Prostate gland (tissue), 2 donors: ENCODE measurements at regions not wholly inside any gene's neighbourhood (a gene's known extent, or its start where the extent isn't known, plus 50 kb on each side); places are given as distances from the start of the nearest gene placed in this dataset.

Source experiments
- DNase-seq: peaks from one replicate; pipeline ENCODE4 v3.0.0-alpha.2; 2019; ENCODE audit warnings: low spot score
- H3K27ac ChIP-seq, 2 donors: fragments of 200-600 bp; sonication (generic); 2 replicates each; pipeline ENCODE4 v1.5.1; 2017 to 2019
- H3K27me3 ChIP-seq: fragments of 200-600 bp; sonication (generic); replicated peaks from 2 replicates; pipeline ENCODE4 v1.5.1; 2019; ENCODE audit not compliant: insufficient read depth
- H3K36me3 ChIP-seq, 2 donors: fragments of 200-600 bp; sonication (generic); 1 replicate in 1 of 2; 2 replicates in 1 of 2; pipeline versions ENCODE4 v1.5.1 to v1.8.1; 2017 to 2019
- H3K4me1 ChIP-seq: fragments of 200-600 bp; sonication (generic); replicated peaks from 2 replicates; pipeline ENCODE4 v1.5.1; 2019
- H3K4me3 ChIP-seq, 2 donors: fragments of 200-600 bp; sonication (generic); 2 replicates each; pipeline ENCODE4 v1.5.1; 2017 to 2019
- H3K9me3 ChIP-seq: fragments of 200-600 bp; sonication (generic); 2 replicates; pipeline ENCODE4 v1.5.1; 2017
- POLR2A ChIP-seq: fragments of 450-650 bp; IDR thresholded peaks from one replicate; pipeline ENCODE4 v1.6.1; 2016; ENCODE audit warnings: antibody characterized with exemption, mild to moderate bottlenecking
- POLR2AphosphoS5 ChIP-seq: sonication (generic); formaldehyde crosslinking; IDR thresholded peaks from one replicate; pipeline ENCODE4 v1.6.1; 2017; ENCODE audit warnings: antibody characterized with exemption
- WGBS: methylation state at CpG from one replicate; pipeline ENCODE4 v1.1.5; 2018; 5-methylcytosine and 5-hydroxymethylcytosine counted together
- intact Hi-C: fragments of 100-400 bp; cut with DNase I; formaldehyde crosslinking; loops from one replicate; pipeline ENCODE4 v1.14.2; 2022
- TF ChIP-seq, protein P1 (sequence below), 4 experiments: fragments of 200-600 bp in 2 of 4; fragments of 450-650 bp in 2 of 4; sonication (generic) in 2 of 4; IDR thresholded peaks; 1 replicate in 3 of 4; 2 replicates in 1 of 4; pipeline ENCODE4 v1.5.1; 2016 to 2019; ENCODE audit warnings: antibody characterized with exemption in 4 of 4, mild to moderate bottlenecking in 2 of 4, moderate library complexity in 2 of 4

DNA sequence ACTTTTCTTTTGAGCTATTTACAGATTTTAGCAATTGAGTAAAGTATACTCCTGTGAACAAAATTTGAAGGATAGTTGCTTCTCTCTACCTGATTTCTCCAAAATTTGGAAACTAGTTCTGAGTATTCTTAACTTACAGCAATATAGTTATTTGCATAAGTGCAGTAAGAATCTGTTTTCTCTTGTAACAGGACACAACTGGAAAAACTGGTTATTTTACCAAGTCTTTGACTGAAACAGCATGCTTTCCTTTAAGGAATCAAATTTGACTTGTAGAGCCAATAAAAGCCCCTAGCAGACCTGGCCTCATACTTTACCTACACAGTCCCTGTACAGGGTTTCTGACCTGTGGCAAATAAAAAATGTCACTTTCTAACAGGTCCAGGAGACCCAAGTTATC is 301.9 kb upstream of the POU5F2 start:
- no peaks in the 10 kb centered on the region for H3K9me3 ChIP-seq
- DNase-seq = no peak
- H3K27me3 ChIP-seq = no peaks in the 10 kb centered on the region
- intact Hi-C loops = no loop called here
- H3K36me3 ChIP-seq = no peaks in the 10 kb centered on the region
- no peak overlapping the region for H3K4me3 ChIP-seq
- TF ChIP-seq, protein P1, sequence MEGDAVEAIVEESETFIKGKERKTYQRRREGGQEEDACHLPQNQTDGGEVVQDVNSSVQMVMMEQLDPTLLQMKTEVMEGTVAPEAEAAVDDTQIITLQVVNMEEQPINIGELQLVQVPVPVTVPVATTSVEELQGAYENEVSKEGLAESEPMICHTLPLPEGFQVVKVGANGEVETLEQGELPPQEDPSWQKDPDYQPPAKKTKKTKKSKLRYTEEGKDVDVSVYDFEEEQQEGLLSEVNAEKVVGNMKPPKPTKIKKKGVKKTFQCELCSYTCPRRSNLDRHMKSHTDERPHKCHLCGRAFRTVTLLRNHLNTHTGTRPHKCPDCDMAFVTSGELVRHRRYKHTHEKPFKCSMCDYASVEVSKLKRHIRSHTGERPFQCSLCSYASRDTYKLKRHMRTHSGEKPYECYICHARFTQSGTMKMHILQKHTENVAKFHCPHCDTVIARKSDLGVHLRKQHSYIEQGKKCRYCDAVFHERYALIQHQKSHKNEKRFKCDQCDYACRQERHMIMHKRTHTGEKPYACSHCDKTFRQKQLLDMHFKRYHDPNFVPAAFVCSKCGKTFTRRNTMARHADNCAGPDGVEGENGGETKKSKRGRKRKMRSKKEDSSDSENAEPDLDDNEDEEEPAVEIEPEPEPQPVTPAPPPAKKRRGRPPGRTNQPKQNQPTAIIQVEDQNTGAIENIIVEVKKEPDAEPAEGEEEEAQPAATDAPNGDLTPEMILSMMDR (IDR thresholded peaks at IDR 0.05) = no peak
- TF ChIP-seq POLR2AphosphoS5 (no peak), POLR2A (no peak)
- no peak overlapping the region for H3K27ac ChIP-seq
- H3K4me1 ChIP-seq = no peaks in the 10 kb centered on the region

DNA sequence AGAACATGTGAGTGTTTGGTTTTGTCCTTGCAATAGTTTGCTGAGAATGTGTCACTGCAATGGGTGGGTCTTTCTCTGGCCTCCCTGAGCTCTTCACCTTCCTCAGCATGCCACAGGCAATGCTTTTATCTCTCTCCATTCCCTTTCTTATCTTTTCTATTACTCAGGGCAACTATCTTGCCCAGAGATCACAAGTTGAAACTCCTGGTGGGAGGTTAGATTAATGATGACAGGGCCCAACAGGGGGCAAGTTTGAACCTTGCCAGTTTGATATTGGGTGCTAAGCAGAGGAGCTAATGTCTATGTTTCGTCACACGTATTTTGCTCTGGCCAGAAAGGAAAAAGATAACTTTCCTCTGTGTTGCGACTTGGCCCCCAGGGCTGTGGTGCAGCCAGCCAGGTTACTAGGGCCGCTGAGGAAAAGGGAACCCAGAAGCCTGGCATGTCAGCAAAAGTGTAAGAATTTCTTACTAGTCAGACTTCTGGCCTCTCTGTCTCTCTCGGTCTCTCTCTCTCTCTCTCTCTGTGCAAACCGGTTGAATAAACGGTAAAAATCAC is 299.3 kb upstream of the POU5F2 start:
- Histone ChIP-seq H3K9me3 (no peaks in the 10 kb centered on the region), H3K27ac (no peak overlapping the region), H3K4me1 (no peaks in the 10 kb centered on the region), H3K4me3 (no peak overlapping the region), H3K36me3 (no peaks in the 10 kb centered on the region), H3K27me3 (no peaks in the 10 kb centered on the region)
- intact Hi-C loops = no loop called here
- 84% methylated on average over 7 of the region's 7 CpGs for WGBS
- no peak for TF ChIP-seq POLR2AphosphoS5
- TF ChIP-seq, protein P1 (IDR thresholded peaks at IDR 0.05) = no peak
- no peak for TF ChIP-seq POLR2A
- DNase-seq = no peak

DNA sequence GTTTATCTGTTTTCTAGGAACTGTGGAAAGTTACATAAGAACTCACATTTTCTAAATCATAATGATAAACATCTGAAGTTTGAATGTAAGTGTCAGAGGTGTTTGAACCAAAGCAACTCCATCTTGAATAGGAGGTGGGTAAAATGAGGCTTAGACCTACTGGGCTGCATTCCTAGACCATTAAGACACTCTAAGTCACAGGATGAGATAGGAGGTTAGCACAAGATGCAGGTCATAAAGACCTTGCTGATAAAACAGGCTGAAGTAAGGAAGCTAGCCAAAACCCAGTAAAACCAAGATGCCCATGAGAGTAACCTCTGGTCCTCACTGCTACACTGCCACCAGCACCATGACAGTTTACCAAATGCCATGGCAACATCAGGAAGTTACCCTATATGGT is 297.7 kb upstream of the POU5F2 start:
- Histone ChIP-seq H3K4me3 (no peak overlapping the region), H3K4me1 (no peaks in the 10 kb centered on the region), H3K27ac (no peak overlapping the region), H3K27me3 (no peaks in the 10 kb centered on the region), H3K9me3 (no peaks in the 10 kb centered on the region), H3K36me3 (no peaks in the 10 kb centered on the region)
- DNase-seq = no peak
- intact Hi-C loops = no loop called here
- TF ChIP-seq, protein P1 (IDR thresholded peaks at IDR 0.05) = no peak
- no peak for TF ChIP-seq POLR2AphosphoS5
- TF ChIP-seq POLR2A = no peak

DNA sequence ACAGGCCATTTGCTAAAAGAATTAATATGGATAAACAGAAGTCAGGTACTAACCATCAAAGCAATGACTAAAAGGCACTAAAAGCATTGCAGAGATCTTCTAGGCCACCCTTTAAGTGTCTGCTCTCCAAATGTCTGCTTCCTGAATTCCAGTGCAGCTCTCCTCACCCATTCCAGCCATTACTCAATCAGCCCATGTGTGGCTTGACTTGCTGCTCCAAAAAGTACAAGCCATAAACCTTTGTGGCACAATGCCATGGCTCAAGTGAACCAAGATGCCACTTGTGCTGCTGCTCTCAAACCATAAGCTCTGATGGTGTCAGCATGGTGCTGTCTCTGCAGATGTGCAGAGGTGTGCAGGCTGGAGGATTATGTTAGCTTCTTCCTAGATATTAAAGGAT is 290.2 kb upstream of the POU5F2 start:
- no peak for DNase-seq
- H3K36me3 ChIP-seq = no peaks in the 10 kb centered on the region
- intact Hi-C loops = no loop called here

DNA sequence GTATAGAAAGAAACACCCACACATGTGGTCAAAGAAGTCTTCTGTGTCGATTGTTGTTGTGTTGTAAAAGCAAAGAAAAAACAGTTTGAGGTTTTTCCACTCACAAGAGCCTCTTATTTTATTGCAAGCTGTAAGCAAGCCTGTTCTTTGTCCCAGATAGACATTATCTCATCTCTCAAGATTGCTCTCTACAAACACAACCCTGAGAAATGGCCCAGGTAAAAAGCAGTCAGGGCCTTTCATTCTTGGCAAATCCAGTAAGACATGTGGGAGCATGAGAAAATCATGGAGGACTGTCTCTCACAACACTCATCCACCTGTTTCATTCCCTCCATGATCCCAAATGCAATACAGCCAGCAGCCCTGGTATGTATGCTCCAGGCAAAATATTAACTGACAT is 286.6 kb upstream of the POU5F2 start:
- H3K36me3 ChIP-seq = no peaks in the 10 kb centered on the region
- no peaks in the 10 kb centered on the region for H3K27me3 ChIP-seq
- H3K4me3 ChIP-seq = no peak overlapping the region
- 26% methylated on average over 1 of the region's 1 CpG for WGBS
- intact Hi-C loops = no loop called here
- no peaks in the 10 kb centered on the region for H3K4me1 ChIP-seq
- no peak for DNase-seq
- H3K27ac ChIP-seq = no peak overlapping the region
- TF ChIP-seq POLR2A = no peak
- no peaks in the 10 kb centered on the region for H3K9me3 ChIP-seq

More for the DNA sequence above, 290.2 kb upstream of the POU5F2 start:
- no peaks in the 10 kb centered on the region for H3K27me3 ChIP-seq
- H3K27ac ChIP-seq = no peak overlapping the region
- H3K4me3 ChIP-seq = no peak overlapping the region
- H3K4me1 ChIP-seq = no peaks in the 10 kb centered on the region
- H3K9me3 ChIP-seq = no peaks in the 10 kb centered on the region
- TF ChIP-seq, protein P1 (IDR thresholded peaks at IDR 0.05) = no peak
- TF ChIP-seq POLR2A (no peak), POLR2AphosphoS5 (no peak)
